Adrenal gland (tissue), 9 donors: ENCODE measurements at regions not wholly inside any gene's neighbourhood (a gene's known extent, or its start where the extent isn't known, plus 50 kb on each side); places are given as distances from the start of the nearest gene placed in this dataset.

Experiments used
- DNase-seq, 7 donors: peaks; one replicate each; pipeline ENCODE4 v3.0.0-alpha.2; 2019 to 2020
- H3K27ac ChIP-seq, 5 donors: fragments of 200-600 bp; sonication (generic) in 4 of 5; 1 replicate in 3 of 5; 2 replicates in 2 of 5; pipeline versions ENCODE4 v1.5.1 to v1.8.0; 2016 to 2020; ENCODE audit warnings: mild to moderate bottlenecking in 1 of 5
- H3K27me3 ChIP-seq: fragments of 200-600 bp; 2 replicates; pipeline ENCODE4 v1.8.0; 2021
- H3K36me3 ChIP-seq, 2 donors: fragments of 200-600 bp; replicated peaks in 1 of 2; 1 replicate in 1 of 2; 2 replicates in 1 of 2; pipeline versions ENCODE4 v1.5.1 to v1.8.0; 2018 to 2022
- H3K4me1 ChIP-seq, 2 donors: fragments of 200-600 bp; replicated peaks in 1 of 2; 1 replicate in 1 of 2; 2 replicates in 1 of 2; pipeline versions ENCODE4 v1.5.1 to v1.8.0; 2018 to 2021
- H3K4me3 ChIP-seq, 4 donors: fragments of 200-600 bp; sonication (generic) in 3 of 4; one replicate each; pipeline ENCODE4 v1.5.1; 2016 to 2018
- H3K9me3 ChIP-seq, 3 donors: fragments of 200-600 bp; sonication (generic) in 1 of 3; replicated peaks in 1 of 3; 1 replicate in 2 of 3; 2 replicates in 1 of 3; pipeline versions ENCODE4 v1.5.1 to v1.8.0; 2016 to 2021
- POLR2A ChIP-seq, 2 donors: fragments of 450-650 bp; IDR thresholded peaks; one replicate each; pipeline ENCODE4 v1.6.1; 2017; ENCODE audit warnings: antibody characterized with exemption in 2 of 2, mild to moderate bottlenecking in 2 of 2, moderate library complexity in 1 of 2
- WGBS, 4 donors: extraction: QIAGEN DNeasy Blood & Tissue Kit in 2 of 4; methylation state at CpG; one replicate each; pipeline versions ENCODE4 v1.1.5 to v1.1.7; 2013 to 2017; 5-methylcytosine and 5-hydroxymethylcytosine counted together
- intact Hi-C, 2 donors: fragments of 100-400 bp; cut with DNase I; formaldehyde crosslinking; loops; one replicate each; pipeline versions ENCODE4 v1.14.1 to v1.15.0; 2022 to 2023
- TF ChIP-seq, protein P1 (sequence below), 6 experiments: fragments of 450-650 bp in 4 of 6; fragments of 200-600 bp in 2 of 6; sonication (generic) in 1 of 6; IDR thresholded peaks; 1 replicate in 5 of 6; 2 replicates in 1 of 6; pipeline versions ENCODE4 v1.5.1 to v1.8.0; 2016 to 2021; ENCODE audit warnings: antibody characterized with exemption in 6 of 6, mild to moderate bottlenecking in 2 of 6, moderate library complexity in 1 of 6
- donor health status: healthy with polysubstance abuse.
- donor health status: Bipolar disorder and iron deficiency.
- donor health status: DM: yes; HTN: yes; CAD: no.
- donor health status: DM: no; HTN: no; CAD: no.
- donor health status: DM: no; HTN: no; CAD: no.

DNA sequence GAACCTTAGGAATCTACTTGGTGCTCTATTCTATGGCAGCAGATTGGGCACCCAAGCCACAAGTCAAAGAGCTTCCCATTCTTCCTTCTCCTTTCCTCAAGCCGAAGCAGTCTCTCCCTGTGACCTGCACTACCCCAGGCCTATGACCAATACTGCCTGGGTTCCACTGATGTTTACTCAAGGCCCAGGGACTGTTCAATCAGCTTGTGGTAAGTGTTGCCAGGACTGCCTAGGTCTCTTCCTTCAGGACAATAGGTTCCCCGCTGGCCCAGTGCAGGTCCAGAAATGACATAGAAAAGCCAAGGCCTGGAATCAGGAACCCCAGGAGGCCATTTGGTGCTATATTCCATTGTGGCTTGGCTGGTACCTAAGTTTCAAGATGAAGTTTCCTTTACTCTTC is 397.9 kb downstream of the ZIC4 start:
- WGBS, 4 donors: 70 to 85% (median 81%) methylated on average over 2 of the region's 2 CpGs
- no peaks in the 10 kb centered on the region for H3K36me3 ChIP-seq
- no peaks in the 10 kb centered on the region for H3K4me1 ChIP-seq
- no peaks in the 10 kb centered on the region for H3K27me3 ChIP-seq
- no peak overlapping the region for H3K4me3 ChIP-seq
- DNase-seq: no peak
- no peaks in the 10 kb centered on the region for H3K9me3 ChIP-seq
- intact Hi-C loops: no loop called here
- TF ChIP-seq POLR2A (IDR thresholded peaks at IDR 0.05): no peak
- TF ChIP-seq, protein P1, sequence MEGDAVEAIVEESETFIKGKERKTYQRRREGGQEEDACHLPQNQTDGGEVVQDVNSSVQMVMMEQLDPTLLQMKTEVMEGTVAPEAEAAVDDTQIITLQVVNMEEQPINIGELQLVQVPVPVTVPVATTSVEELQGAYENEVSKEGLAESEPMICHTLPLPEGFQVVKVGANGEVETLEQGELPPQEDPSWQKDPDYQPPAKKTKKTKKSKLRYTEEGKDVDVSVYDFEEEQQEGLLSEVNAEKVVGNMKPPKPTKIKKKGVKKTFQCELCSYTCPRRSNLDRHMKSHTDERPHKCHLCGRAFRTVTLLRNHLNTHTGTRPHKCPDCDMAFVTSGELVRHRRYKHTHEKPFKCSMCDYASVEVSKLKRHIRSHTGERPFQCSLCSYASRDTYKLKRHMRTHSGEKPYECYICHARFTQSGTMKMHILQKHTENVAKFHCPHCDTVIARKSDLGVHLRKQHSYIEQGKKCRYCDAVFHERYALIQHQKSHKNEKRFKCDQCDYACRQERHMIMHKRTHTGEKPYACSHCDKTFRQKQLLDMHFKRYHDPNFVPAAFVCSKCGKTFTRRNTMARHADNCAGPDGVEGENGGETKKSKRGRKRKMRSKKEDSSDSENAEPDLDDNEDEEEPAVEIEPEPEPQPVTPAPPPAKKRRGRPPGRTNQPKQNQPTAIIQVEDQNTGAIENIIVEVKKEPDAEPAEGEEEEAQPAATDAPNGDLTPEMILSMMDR (IDR thresholded peaks at IDR 0.05): no peak
- H3K27ac ChIP-seq: no peak overlapping the region

DNA sequence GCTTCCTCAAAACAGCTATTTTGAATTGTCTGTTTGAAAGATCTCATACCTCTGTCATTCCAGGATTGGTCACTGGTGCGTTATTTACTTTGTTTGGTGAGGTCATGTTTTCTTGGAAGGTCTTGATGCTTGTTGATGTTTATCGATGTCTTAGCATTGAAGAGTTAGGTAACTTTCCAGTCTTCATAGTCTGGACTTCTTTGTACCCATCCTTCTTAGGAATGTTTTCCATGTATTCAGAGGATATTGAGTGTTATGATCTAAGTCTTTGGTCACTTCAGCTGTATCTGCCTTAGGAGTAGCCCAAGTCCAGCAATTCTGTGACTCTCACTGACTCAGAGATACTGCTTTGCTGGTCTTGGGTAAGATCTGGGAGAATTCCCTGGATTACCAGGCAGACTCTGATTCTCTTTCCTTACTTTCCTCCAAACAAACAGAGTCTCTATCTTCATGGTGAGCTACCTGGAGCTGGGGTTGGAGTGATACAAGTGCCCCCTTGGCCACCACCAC is 398.6 kb downstream of the ZIC4 start:
- DNase-seq: no peak
- no peak for TF ChIP-seq POLR2A (IDR thresholded peaks at IDR 0.05)
- intact Hi-C loops: no loop called here
- Histone ChIP-seq H3K4me3 (no peak overlapping the region), H3K27me3 (no peaks in the 10 kb centered on the region), H3K4me1 (no peaks in the 10 kb centered on the region), H3K27ac (no peak overlapping the region), H3K9me3 (no peaks in the 10 kb centered on the region), H3K36me3 (no peaks in the 10 kb centered on the region)
- 79 to 91% (median 88%) methylated on average over 2 of the region's 2 CpGs for WGBS, 4 donors

DNA sequence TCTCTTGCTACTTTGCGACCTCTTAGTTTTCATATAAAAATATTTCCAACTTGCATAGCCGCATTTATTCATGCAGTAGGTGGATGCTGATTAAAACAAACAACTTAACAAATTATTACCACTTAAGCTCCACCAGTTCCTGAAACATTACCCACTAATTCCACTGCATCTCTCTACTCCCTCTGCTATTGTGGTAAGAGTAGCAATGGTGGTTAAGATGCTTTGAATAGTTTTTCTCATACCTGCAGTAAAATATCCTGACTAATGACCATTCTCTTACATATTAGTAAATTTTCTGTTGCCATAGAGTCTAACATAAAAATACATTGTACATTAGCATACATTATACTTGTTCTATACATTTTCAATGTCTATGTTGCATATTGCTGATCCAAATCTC is 397.6 kb upstream of the PLSCR5 start:
- 79 to 88% (median 83%) methylated on average over 2 of the region's 2 CpGs for WGBS, 4 donors
- no peak for TF ChIP-seq POLR2A (IDR thresholded peaks at IDR 0.05)
- TF ChIP-seq, protein P1 (IDR thresholded peaks at IDR 0.05): no peak
- no peaks in the 10 kb centered on the region for H3K36me3 ChIP-seq

DNA sequence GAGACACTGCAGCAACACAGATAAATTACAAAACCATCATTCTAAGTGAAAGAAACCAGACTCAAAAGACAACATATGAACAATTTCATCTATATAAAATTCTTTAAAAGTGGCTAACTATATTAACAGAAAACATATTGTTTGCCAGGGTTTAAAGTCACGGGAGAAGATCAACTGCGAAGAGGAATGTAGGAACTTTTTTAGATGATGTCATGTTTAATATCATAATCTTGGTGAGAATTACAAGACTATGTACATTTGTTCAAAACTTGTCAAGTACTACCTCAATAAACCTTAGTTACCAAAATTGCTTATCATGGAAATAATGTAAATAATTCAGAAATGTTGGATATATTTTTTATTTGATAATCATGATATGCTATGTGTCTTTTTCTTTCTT is 395.1 kb upstream of the PLSCR5 start:
- Histone ChIP-seq H3K27ac (no peak overlapping the region), H3K36me3 (no peaks in the 10 kb centered on the region), H3K4me1 (no peaks in the 10 kb centered on the region), H3K27me3 (no peaks in the 10 kb centered on the region), H3K9me3 (no peaks in the 10 kb centered on the region), H3K4me3 (no peak overlapping the region)
- WGBS, 4 donors: 79 to 88% (median 85%) methylated on average over 2 of the region's 2 CpGs
- intact Hi-C loops: no loop called here
- DNase-seq: no peak
- TF ChIP-seq, protein P1 (IDR thresholded peaks at IDR 0.05): no peak
- no peak for TF ChIP-seq POLR2A (IDR thresholded peaks at IDR 0.05)

More for the DNA sequence above, 397.6 kb upstream of the PLSCR5 start:
- Histone ChIP-seq H3K4me1 (no peaks in the 10 kb centered on the region), H3K27me3 (no peaks in the 10 kb centered on the region), H3K9me3 (no peaks in the 10 kb centered on the region), H3K4me3 (no peak overlapping the region), H3K27ac (no peak overlapping the region)
- no peak for DNase-seq
- intact Hi-C loops: no loop called here

DNA sequence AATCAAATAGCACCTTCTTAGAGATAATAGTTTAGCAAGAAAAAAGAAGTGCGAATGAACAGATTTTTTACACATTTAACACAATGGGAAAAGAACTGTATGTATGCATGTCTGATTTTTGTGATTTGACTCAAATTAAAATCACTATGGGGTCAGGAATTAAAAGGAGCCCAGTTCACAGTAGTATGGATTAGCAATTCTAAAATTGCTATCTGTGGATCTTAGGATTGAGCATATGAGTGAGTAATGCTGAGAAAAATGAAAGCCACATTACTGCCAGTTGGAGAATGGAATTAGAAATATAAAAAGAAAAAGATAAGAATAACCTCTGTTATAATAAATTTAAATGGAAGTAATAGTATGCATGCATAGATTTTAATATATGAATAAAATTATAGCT is 386.8 kb upstream of the PLSCR5 start:
- TF ChIP-seq, protein P1 (IDR thresholded peaks at IDR 0.05): no peak
- no peak for TF ChIP-seq POLR2A (IDR thresholded peaks at IDR 0.05)
- no peak for DNase-seq
- intact Hi-C loops: no loop called here
- WGBS, 4 donors: 71 to 83% (median 78%) methylated on average over 1 of the region's 1 CpG
- H3K27ac ChIP-seq: no peak overlapping the region
- no peaks in the 10 kb centered on the region for H3K36me3 ChIP-seq
- no peak overlapping the region for H3K4me3 ChIP-seq
- H3K27me3 ChIP-seq: no peaks in the 10 kb centered on the region
- H3K4me1 ChIP-seq: no peaks in the 10 kb centered on the region
- H3K9me3 ChIP-seq: no peaks in the 10 kb centered on the region
